Right cardiac atrium (tissue), 5 donors: ENCODE measurements at regions not wholly inside any gene's neighbourhood (a gene's known extent, or its start where the extent isn't known, plus 50 kb on each side); places are given as distances from the start of the nearest gene placed in this dataset.
"Not testable (repeated sequence)": the region's sequence is repeated elsewhere in the genome, so short reads cannot be mapped to it uniquely, and the experiment has no call there.

Experiments
- ATAC-seq, 2 donors: fragments of 200-7000 bp; cut with Tn5 transposase; one replicate each; pipeline versions ENCODE4 v1.8.0 to v1.9.1; 2020; ENCODE audit warnings: moderate library complexity in 2 of 2, mild to moderate bottlenecking in 1 of 2
- DNase-seq, 3 donors: peaks; one replicate each; pipeline ENCODE4 v3.0.0-alpha.2; 2020
- H3K27ac ChIP-seq: one replicate; pipeline ENCODE4 v1.5.1; 2013; ENCODE audit warnings: mild to moderate bottlenecking, low read length, control low read depth, moderate library complexity
- H3K27me3 ChIP-seq: one replicate; pipeline ENCODE4 v1.6.1; 2013; ENCODE audit not compliant: control insufficient read depth, insufficient read depth
- H3K4me1 ChIP-seq: one replicate; pipeline ENCODE4 v1.6.1; 2013; ENCODE audit warnings: low read length; ENCODE audit not compliant: control insufficient read depth, insufficient read depth
- H3K4me3 ChIP-seq: one replicate; pipeline ENCODE4 v1.5.1; 2013; ENCODE audit warnings: low read length, control low read depth
- H3K9me3 ChIP-seq: one replicate; pipeline ENCODE4 v1.6.1; 2013; ENCODE audit warnings: low read length; ENCODE audit not compliant: control insufficient read depth
- WGBS: extraction: QIAGEN DNeasy Blood & Tissue Kit; methylation state at CpG from one replicate; pipeline ENCODE4 v1.1.7; 2013; 5-methylcytosine and 5-hydroxymethylcytosine counted together
- intact Hi-C, 4 donors: fragments of 100-400 bp; cut with DNase I; formaldehyde crosslinking; loops; one replicate each; pipeline versions ENCODE4 v1.11.0 to v1.14.0; 2022 to 2023
- donor health status: healthy with polysubstance abuse.
- donor health status: DM: no; HTN: yes; CAD: no.
- donor health status: DM: no; HTN: no; CAD: no.
- donor health status: DM: no; HTN: yes; CAD: no; lungs with severe emphysema.
- donor health status: DM: yes; HTN: yes; CAD: no.

DNA sequence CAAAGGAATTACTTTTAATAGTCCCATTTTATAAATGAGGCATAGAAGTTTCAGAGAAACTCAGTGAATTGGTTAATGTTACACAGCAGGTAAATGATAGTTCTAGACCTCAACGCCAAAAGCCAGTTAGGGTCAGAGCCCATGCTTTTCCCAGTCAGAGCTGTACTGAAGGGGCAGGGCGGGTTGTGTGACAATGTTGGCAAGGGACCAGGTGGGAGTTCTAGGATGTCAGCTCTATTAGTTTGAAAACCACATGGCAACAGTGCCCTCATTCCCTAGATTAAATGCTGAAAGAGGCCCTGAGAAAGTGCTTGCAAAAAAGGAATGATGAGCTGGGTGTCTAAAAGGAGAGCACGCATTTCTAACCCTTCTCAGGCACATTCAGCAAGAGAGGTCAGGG is 65.4 kb upstream of the EPHB1 start:
- Histone ChIP-seq H3K27ac (no peak overlapping the region), H3K4me1 (no peaks in the 10 kb centered on the region), H3K27me3 (no peaks in the 10 kb centered on the region), H3K9me3 (no peaks in the 10 kb centered on the region), H3K4me3 (no peak overlapping the region)
- intact Hi-C loops: no loop called here
- DNase-seq (no peak), ATAC-seq (no peak)
- WGBS: 86% methylated on average over 3 of the region's 3 CpGs

DNA sequence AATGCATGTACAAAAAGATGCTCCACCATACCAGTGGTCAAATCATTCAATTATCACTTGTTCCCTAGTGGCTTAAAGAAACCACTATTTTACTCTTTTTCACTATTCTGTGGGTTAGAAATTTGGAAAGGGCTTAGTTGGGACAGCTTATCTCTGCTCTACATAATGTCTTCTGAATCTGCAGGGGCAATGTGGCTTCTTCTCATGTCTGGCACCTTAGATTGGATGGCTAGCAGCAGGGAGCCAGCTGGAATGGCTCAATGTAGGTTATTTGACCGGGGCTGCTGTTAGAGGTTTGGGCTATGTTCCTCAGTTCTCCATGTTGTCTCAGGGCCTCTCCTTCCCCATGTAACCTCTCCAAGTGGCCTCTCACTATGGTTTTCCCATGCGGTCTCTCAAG is 57.5 kb upstream of the EPHB1 start:
- no peaks in the 10 kb centered on the region for H3K4me1 ChIP-seq
- no peaks in the 10 kb centered on the region for H3K9me3 ChIP-seq
- DNase-seq (no peak), ATAC-seq (no peak)
- no peaks in the 10 kb centered on the region for H3K27me3 ChIP-seq
- no peak overlapping the region for H3K27ac ChIP-seq
- no peak overlapping the region for H3K4me3 ChIP-seq
- WGBS: 91% methylated on average over 2 of the region's 2 CpGs
- intact Hi-C loops: no loop called here

DNA sequence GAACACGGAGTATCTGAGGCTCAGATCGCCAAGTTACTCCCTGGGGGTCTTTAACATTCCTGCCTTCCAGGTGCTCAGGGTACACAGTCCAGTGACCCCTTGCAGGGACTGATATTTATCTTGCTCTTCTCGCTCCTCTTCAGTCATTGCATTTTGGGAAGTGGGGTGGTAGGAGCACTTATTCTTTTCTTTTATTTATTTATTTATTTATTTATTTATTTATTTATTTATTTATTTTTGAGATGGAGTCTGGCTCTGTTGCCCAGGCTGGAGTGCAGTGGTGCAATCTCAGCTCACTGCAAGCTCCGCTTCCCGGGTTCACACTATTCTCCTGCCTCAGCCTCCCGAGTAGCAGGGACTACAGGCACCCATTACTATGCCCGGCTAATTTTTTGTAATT is 55.0 kb upstream of the EPHB1 start:
- ATAC-seq, H3K27ac ChIP-seq, H3K9me3 ChIP-seq, H3K27me3 ChIP-seq, H3K4me3 ChIP-seq, intact Hi-C loops, DNase-seq, H3K4me1 ChIP-seq: not testable (repeated sequence)
- WGBS: 86% methylated on average over 7 of the region's 7 CpGs

DNA sequence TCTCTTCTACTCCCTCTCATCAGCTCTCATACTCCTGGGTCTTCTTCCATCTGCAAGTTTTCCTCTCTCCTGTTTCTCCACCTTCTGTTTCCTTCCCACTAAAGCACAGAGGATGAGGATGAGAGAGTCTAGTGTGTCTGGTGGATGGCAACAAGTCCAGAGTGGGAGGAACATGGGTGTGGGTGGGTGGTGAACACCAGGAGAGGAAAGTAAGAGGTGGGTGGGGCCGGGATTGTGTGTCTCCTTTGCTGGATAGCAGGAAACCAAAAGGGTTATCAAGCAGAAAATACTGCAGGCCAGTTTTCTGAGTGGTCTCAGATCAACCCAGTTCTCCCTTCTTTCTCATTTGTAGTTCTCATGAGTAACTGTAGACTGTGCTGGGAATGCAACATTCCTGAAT is 52.9 kb upstream of the EPHB1 start:
- no peak for ATAC-seq
- no peaks in the 10 kb centered on the region for H3K4me1 ChIP-seq
- no peaks in the 10 kb centered on the region for H3K9me3 ChIP-seq
- H3K27ac ChIP-seq: no peak overlapping the region
- intact Hi-C loops: no loop called here
- no peak for DNase-seq
- WGBS: 47% methylated on average over 1 of the region's 1 CpG
- H3K4me3 ChIP-seq: no peak overlapping the region
- no peaks in the 10 kb centered on the region for H3K27me3 ChIP-seq

DNA sequence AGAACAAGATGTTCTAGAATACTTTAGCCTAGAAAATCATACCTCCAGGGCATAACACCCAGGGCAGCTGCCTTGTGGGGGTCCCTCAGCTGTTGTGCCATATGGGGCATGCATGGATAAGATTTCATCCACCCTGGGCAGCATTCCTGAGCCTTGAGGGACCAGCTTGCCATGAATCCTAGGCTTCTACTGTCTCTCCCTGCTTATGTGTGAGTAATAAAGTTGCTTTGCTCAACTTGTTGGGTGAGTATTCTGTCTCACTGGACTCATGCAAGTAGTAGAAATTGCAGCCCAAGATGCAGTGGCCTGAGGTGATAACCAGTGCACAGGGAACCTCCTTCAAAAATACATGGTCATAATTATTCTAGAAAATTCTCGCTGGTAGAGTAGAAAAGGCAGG is 52.1 kb upstream of the EPHB1 start:
- no peak for ATAC-seq
- H3K9me3 ChIP-seq: no peaks in the 10 kb centered on the region
- no peak overlapping the region for H3K4me3 ChIP-seq
- 78% methylated on average over 1 of the region's 1 CpG for WGBS
- no peaks in the 10 kb centered on the region for H3K27me3 ChIP-seq
- no peaks in the 10 kb centered on the region for H3K4me1 ChIP-seq
- H3K27ac ChIP-seq: no peak overlapping the region
- DNase-seq: no peak
- intact Hi-C loops: no loop called here
